ENCODE measurements at regions not wholly inside any gene's neighbourhood (a gene's known extent, or its start where the extent isn't known, plus 50 kb on each side); places are given as distances from the start of the nearest gene placed in this dataset.

- Histone ChIP-seq H3K9ac (ENCODE audit: low read length) (no peak overlapping the region), H3F3A (ENCODE audit: insufficient read depth, low read length, poor library complexity, severe bottlenecking) (no peaks in the 10 kb centered on the region), H3K79me2 (replicated peaks; ENCODE audit: insufficient read depth, low read length) (no peaks in the 10 kb centered on the region), H2AFZ (ENCODE audit: low read depth, low read length) (no peak overlapping the region), H3K4me2 (ENCODE audit: low read length) (no peak overlapping the region), H3K36me3 (ENCODE audit: insufficient read depth, low read length) (no peaks in the 10 kb centered on the region), H3K27me3 (ENCODE audit: insufficient read depth, low read depth, low read length) (no peaks in the 10 kb centered on the region), H4K20me1 (ENCODE audit: insufficient read depth) (no peaks in the 10 kb centered on the region), H3K4me3 (ENCODE audit: low read length) (no peak overlapping the region), H3K9me2 (ENCODE audit: insufficient read depth, low read length) (no peaks in the 10 kb centered on the region), H3K9me3 (ENCODE audit: low read length) (no peaks in the 10 kb centered on the region), H3K27ac (ENCODE audit: low read length) (no peak overlapping the region)
- no peak for TF ChIP-seq POLR2AphosphoS5 (IDR thresholded peaks at IDR 0.05)
Observed at GRCh38 chrX:4850312-4850711, 1136.9 kb upstream of the PRKX start.

- H3F3A ChIP-seq (ENCODE audit: insufficient read depth, low read length, poor library complexity, severe bottlenecking) = no peaks in the 10 kb centered on the region
- no peaks in the 10 kb centered on the region for H3K79me2 ChIP-seq (replicated peaks; ENCODE audit: insufficient read depth, low read length)
- no peaks in the 10 kb centered on the region for H3K36me3 ChIP-seq (ENCODE audit: insufficient read depth, low read length)
Observed at GRCh38 chrX:4844376-4844775, 1130.9 kb upstream of the PRKX start.

More at GRCh38 chrX:4844376-4844775, 1130.9 kb upstream of the PRKX start:
- H3K9me3 ChIP-seq (ENCODE audit: low read length) = no peaks in the 10 kb centered on the region
- H3K4me3 ChIP-seq (ENCODE audit: low read length) = no peak overlapping the region
- no peaks in the 10 kb centered on the region for H3K27me3 ChIP-seq (ENCODE audit: insufficient read depth, low read depth, low read length)
- H3K9me2 ChIP-seq (ENCODE audit: insufficient read depth, low read length) = no peaks in the 10 kb centered on the region
- H3K4me2 ChIP-seq (ENCODE audit: low read length) = no peak overlapping the region
- TF ChIP-seq TAF1 (IDR thresholded peaks at IDR 0.05; ENCODE audit: low read depth) (no peak), MXI1 (conservative IDR thresholded peaks at IDR 0.05; ENCODE audit: poor library complexity, severe bottlenecking) (no peak), REST (IDR thresholded peaks at IDR 0.05; ENCODE audit: borderline replicate concordance) (no peak), RAD21 (conservative IDR thresholded peaks at IDR 0.05) (no peak), SMC3 (conservative IDR thresholded peaks at IDR 0.05; ENCODE audit: poor library complexity) (no peak), EP300 (conservative IDR thresholded peaks at IDR 0.05; ENCODE audit: poor library complexity, severe bottlenecking) (no peak), EZH2 (IDR thresholded peaks at IDR 0.05; ENCODE audit: borderline replicate concordance, insufficient read depth, low read length, poor library complexity, severe bottlenecking) (no peak), CTCF (IDR thresholded peaks at IDR 0.05; ENCODE audit: poor library complexity, severe bottlenecking) (no peak), POLR2AphosphoS5 (IDR thresholded peaks at IDR 0.05) (no peak)
- H3K27ac ChIP-seq (ENCODE audit: low read length) = no peak overlapping the region
- no peaks in the 10 kb centered on the region for H4K20me1 ChIP-seq (ENCODE audit: insufficient read depth)
- no peak overlapping the region for H2AFZ ChIP-seq (ENCODE audit: low read depth, low read length)
- no peak overlapping the region for H3K9ac ChIP-seq (ENCODE audit: low read length)

Data from neural cell (in vitro differentiated cells).